MG63 (cell line): ENCODE measurements at regions not wholly inside any gene's neighbourhood (a gene's known extent, or its start where the extent isn't known, plus 50 kb on each side); places are given as distances from the start of the nearest gene placed in this dataset.

Experiments
- DNase-seq: peaks from one replicate; pipeline ENCODE4 v3.0.0-alpha.2; 2020
- H3K27me3 ChIP-seq: fragments of 250-450 bp; sonication (Bioruptor Pico); 2 replicates; pipeline ENCODE4 v1.5.1; 2020; ENCODE audit warnings: mild to moderate bottlenecking, moderate library complexity
- H3K36me3 ChIP-seq: fragments of 250-450 bp; sonication (Bioruptor Pico); 2 replicates; pipeline ENCODE4 v1.5.1; 2020; ENCODE audit warnings: mild to moderate bottlenecking, moderate library complexity
- H3K4me3 ChIP-seq: fragments of 250-450 bp; sonication (Bioruptor Pico); 2 replicates; pipeline ENCODE4 v1.5.1; 2020; ENCODE audit warnings: mild to moderate bottlenecking, moderate library complexity
- H3K9me3 ChIP-seq: fragments of 250-450 bp; sonication (Bioruptor Pico); 2 replicates; pipeline ENCODE4 v1.5.1; 2020; ENCODE audit warnings: mild to moderate bottlenecking, moderate library complexity

DNA sequence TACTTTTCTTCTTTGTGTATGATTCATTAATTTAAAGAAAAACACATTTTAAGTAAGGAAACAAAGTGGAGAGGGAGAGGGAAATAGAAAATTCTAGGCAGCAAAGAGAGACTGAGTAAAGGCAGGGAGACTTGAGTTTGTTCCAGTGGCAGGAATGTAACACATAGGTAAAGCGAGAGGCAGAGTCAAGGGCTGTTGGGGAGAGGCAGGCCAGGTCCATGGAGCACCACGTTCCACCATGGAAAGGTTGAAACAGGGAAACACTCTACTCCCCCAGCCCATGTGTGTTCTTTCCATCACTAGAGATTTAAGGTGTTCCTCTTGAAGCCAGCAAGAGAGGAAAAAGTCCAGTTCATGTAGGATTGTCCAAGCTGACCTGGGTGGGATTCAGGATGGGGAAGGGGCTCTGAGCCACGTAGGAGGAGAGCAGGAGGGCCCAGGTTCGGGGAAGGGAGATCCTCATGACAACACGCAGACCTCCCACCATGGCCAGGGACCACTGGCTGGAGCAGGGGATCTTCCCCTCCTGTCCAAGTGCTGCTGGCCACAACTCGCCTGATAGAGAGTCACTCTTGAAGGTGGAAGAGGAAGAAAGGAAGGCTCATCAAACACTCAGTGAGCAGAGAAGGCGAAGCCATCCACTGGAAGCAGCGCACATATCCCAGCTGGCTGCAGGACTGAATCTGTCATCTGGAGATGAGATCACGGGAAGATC, 666.4 kb upstream of the MKI67 start:
- Histone ChIP-seq H3K9me3 (no peaks in the 10 kb centered on the region), H3K4me3 (no peak overlapping the region), H3K36me3 (no peaks in the 10 kb centered on the region), H3K27me3 (no peaks in the 10 kb centered on the region)
- DNase-seq = no peak

DNA sequence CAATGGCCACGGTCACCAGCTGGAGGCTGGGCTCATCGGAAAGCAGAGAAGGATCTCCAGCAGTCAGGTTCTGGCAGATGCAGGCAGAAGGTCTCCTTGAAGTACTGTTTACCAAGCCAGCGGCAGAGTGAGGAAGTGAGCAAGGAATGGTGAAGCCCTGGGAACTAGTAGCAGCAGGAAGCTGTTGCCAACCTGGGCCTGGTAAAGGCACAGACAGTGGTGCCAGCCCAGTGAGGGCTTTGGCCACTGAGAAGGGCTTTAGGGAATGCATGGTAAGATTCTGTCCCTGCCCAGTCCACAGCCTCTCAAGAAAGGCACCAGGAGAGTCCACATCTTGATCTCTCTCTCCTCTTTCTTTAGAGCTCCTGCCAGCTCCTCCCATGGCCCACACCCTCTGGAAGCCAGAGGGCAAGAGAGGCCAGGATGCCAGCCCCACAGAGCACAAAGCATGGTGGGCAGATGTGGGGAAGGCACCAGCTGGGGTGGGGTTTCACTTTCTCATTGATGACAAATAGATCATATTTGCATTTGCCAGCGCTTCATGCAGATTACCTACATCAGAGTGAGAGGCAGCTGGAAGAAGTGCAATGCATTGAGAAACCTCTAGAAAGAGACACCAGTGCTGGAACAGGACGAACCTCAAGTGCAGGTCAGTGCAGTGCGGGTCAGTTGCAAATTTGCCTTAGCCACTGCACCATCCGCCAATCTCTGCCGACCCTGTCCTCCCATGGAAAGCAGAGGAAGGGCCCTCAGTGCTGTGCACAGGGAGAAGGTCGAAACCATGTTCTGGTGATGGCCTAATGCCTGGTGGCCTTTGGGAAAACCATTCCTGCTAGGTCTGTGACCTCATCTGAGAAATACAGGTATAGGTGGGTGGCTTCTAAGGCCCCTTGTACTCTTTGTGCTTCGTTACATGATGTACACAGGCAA, 667.8 kb upstream of the MKI67 start:
- Histone ChIP-seq H3K4me3 (no peak overlapping the region), H3K9me3 (no peaks in the 10 kb centered on the region), H3K36me3 (no peaks in the 10 kb centered on the region), H3K27me3 (no peaks in the 10 kb centered on the region)
- no peak for DNase-seq

DNA sequence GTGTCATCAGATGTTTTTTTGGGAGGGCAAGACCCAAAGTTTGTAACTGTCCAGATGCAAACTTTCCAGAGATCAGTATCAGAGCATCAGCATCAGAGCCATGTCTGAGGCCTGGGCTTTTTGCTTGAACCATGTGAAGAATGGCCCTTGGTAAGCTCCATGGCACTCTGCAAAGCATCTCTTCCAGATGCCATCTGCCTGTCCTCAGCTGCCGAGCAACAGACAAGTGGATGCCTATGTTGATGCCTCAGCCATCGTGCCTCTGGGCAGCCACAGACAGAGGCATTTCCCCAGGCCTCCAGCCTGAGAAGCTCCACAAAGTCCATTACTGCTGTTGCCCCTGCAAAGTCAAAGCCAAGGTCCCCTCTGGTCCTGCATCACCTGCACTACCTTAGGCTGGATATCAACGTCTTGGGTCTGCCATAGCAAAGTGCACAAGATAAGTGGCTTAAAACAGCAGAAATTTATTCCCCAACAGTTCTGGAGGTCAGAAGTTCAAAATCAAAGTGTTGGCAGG, 670.2 kb upstream of the MKI67 start:
- Histone ChIP-seq H3K36me3 (no peaks in the 10 kb centered on the region), H3K27me3 (no peaks in the 10 kb centered on the region), H3K9me3 (no peaks in the 10 kb centered on the region), H3K4me3 (no peak overlapping the region)
- no peak for DNase-seq

DNA sequence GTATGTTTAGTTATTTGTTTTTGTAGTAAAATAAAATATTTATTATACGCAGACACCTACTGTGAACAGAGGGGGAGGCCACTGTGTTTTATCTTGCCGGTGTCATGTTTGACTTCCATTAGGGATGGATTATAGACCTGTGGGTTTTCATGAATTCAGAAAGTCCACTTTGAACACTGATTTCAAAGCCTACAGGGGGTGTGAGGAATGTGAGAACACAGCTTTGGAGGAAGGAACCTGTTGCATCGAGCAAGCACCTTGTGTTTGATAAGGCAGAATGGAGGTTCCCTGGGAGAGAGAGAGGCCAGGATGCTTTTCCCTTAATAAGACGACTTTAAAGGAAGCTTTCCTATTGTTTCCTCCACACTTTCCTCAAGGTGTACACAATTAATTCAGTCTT, 665.0 kb upstream of the MGMT start:
- Histone ChIP-seq H3K36me3 (no peaks in the 10 kb centered on the region), H3K9me3 (no peaks in the 10 kb centered on the region), H3K27me3 (no peaks in the 10 kb centered on the region), H3K4me3 (no peak overlapping the region)
- DNase-seq = no peak

DNA sequence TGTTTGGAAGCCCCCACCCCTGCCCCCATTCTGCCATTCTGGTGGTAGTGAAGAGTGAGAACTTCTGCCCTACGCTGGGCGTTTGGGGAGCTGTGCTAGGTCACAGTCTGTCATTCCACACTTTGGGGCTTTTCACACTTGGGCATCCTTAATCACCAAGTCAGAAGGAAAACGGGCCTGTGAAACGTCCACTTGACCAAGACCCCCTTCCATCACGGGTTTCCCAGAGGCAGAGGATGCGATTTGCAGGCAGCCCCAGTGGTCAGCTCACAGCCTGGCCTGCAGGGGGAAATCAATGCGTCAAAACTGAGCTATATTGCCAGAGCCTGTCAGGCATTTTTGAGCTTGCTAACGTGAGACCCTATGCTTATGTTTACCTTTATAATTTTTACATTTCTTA, 663.3 kb upstream of the MGMT start:
- Histone ChIP-seq H3K9me3 (no peaks in the 10 kb centered on the region), H3K36me3 (no peaks in the 10 kb centered on the region), H3K27me3 (no peaks in the 10 kb centered on the region), H3K4me3 (no peak overlapping the region)
- DNase-seq = no peak

DNA sequence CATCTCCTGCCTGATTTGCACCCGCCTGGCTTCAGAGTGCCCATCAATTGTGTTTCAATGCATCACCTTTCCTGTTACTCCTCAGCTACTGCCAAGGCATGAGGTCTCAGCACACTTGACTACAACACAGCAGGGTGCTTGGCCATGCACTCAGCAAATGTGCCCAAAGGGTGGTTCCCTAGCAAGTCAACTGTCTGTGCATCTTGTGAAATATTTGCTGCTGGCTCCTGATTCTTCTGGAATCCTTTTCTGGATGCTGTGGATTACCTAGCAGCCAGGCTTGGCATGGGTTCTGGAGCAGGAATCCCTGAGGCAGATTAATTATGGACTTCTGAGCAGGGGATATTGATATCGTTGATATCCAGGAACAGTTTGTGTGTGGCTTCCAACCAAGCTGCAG, 662.6 kb upstream of the MGMT start:
- H3K9me3 ChIP-seq = no peaks in the 10 kb centered on the region
- no peaks in the 10 kb centered on the region for H3K36me3 ChIP-seq
- no peaks in the 10 kb centered on the region for H3K27me3 ChIP-seq
- no peak overlapping the region for H3K4me3 ChIP-seq
- DNase-seq = peak; percentile 96

DNA sequence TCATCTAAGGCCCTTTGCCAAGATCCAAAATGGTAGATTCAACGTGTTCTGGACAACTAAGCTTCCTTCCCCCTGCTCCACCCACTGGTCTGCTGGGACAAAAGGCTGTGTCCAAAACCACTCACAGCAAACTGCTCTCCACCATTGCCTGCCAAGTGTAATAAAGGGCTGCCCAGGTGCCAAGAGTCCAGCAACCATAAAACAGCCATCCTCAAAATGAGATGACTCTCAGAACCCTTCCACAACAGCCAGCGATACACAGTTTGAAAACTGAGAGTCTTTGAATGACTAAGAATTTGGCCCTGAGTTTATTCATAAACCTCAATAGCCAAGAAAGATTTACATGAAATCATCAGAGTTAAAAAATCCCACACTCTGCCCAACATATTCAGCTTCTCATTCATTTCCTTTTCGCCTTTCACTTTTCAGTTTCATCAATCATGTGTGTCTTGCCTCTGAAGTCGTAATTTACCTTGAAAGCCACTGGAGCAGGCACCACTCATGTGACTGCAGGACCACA, 658.1 kb upstream of the MGMT start:
- H3K4me3 ChIP-seq = no peak overlapping the region
- H3K9me3 ChIP-seq = no peaks in the 10 kb centered on the region
- peak; percentile 96 for DNase-seq
- no peaks in the 10 kb centered on the region for H3K27me3 ChIP-seq
- no peaks in the 10 kb centered on the region for H3K36me3 ChIP-seq

DNA sequence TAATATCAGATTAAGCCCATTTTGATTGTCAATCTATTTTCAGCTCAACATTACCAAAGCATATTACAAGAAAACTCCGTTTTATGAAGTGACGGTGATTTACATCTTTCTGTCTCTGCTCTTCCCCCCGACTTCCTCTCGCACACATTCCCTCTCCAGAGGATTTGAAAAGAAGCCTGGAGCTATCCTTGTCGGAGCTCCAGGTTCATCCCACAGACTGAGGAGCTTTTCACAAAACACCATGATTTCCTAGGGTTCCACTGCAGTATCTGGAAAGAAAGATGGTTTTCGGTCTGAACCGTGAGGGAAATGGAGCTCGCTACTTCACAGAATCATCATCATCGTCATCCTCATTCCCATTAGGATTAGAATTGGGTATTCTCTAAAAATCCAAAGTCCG, 655.5 kb upstream of the MGMT start:
- Histone ChIP-seq H3K9me3 (no peaks in the 10 kb centered on the region), H3K36me3 (no peaks in the 10 kb centered on the region), H3K27me3 (no peaks in the 10 kb centered on the region), H3K4me3 (no peak overlapping the region)
- no peak for DNase-seq

DNA sequence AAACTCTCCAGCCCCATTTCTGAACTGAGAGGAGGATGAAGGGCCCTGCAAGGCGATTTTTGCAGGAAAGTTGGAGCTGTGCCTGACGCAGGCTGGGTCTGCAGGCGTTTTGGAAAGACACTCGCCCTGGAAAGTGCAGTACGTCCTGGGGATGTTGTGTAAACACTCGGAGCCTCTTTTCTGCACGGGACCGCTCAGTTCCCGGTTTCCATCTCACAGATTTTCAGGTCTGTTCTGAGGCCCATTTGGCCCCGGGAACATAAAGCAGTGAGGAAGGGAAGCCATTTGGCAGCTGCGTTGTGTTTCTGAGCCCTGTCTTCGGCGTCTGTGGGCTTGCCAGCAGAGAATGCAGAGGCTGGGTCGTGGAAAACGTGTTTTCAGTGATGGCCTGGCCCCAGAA, 655.0 kb upstream of the MGMT start:
- Histone ChIP-seq H3K36me3 (no peaks in the 10 kb centered on the region), H3K9me3 (no peaks in the 10 kb centered on the region), H3K4me3 (no peak overlapping the region)

DNA sequence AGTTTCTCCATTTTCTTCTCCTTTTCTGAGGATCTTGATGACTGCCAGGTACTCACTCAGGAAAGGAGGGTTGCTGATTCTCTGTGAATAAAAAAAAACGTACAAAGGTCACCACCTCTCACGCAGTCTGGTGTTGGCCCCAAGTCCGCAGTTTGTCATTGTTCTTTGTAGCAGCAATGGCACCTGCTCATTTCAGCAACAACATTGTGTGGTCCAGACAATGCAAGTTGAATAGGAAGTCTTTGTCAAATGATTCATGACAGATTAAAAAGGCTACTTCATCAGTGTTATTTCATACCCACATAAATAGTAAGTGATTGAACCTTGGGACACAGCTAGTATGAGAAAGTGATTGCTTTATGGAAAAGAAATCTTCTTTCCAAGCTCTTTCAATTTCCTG, 653.5 kb upstream of the MGMT start:
- no peaks in the 10 kb centered on the region for H3K27me3 ChIP-seq
- no peaks in the 10 kb centered on the region for H3K9me3 ChIP-seq
- DNase-seq = no peak
- no peaks in the 10 kb centered on the region for H3K36me3 ChIP-seq
- no peak overlapping the region for H3K4me3 ChIP-seq

More for the DNA sequence above, 655.0 kb upstream of the MGMT start:
- H3K27me3 ChIP-seq = no peaks in the 10 kb centered on the region
- DNase-seq = no peak

DNA sequence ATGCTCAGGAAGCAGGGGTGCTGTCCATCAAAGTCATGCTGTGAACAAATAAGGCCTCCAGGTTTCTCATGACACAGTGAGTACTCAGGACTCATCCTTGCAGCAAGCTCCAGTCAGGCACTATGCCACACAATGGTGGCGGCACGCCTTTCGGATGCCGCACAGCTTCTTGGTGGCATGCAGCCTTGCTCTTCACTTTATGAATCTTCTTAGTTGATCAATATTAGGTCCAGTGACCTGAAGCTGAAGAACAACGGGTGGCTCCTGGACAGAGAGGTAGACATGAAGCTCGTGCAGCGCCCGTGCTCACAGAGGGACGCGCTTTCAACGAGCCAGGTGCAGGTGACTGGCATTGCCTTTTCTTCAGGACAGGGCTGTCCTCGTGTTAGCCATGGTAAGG, 653.0 kb upstream of the MGMT start:
- Histone ChIP-seq H3K27me3 (no peaks in the 10 kb centered on the region), H3K4me3 (no peak overlapping the region), H3K9me3 (no peaks in the 10 kb centered on the region), H3K36me3 (no peaks in the 10 kb centered on the region)
- DNase-seq = no peak

DNA sequence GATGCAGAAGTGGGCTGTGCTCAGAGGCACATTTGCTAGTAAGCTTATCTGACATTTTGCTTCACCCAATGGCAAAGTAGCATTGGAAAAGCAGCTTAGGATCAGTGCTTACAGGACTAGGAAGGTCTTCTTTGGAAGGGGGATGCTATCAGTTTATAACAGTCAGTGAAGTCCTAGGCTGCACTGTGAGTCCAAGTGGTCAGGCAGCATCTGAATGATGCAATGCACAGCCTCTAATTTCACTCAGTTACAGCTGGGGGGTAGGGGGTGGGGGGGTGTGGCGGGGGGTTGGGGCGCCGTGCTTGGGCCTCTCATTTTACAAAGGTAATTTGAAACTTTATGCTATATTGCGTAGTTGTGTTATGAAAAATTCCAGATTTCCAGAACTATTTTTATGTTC, 652.3 kb upstream of the MGMT start:
- DNase-seq = no peak
- no peaks in the 10 kb centered on the region for H3K27me3 ChIP-seq
- H3K9me3 ChIP-seq = no peaks in the 10 kb centered on the region
- no peaks in the 10 kb centered on the region for H3K36me3 ChIP-seq
- H3K4me3 ChIP-seq = no peak overlapping the region

DNA sequence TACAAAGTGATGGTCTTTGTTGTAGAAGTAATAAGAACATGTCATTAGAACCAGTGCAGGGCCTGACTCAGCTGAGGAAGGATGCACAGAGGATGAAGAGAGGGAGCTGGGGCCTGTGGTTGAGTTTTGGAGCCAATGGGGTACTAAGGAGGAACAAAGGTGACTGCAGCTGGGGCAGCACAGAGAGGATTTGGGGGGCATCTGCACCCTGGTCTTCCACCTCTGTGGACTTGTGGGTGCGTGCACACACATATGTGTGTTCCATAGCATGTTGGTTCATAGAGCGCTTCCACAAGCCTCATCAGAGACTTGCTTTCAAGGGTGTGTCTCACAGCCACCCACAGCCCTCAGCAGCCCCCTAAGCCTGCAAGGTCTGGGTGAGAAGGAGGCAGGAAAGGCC, 650.3 kb upstream of the MGMT start:
- no peaks in the 10 kb centered on the region for H3K9me3 ChIP-seq
- H3K4me3 ChIP-seq = no peak overlapping the region
- H3K27me3 ChIP-seq = no peaks in the 10 kb centered on the region
- no peaks in the 10 kb centered on the region for H3K36me3 ChIP-seq
- DNase-seq = no peak

DNA sequence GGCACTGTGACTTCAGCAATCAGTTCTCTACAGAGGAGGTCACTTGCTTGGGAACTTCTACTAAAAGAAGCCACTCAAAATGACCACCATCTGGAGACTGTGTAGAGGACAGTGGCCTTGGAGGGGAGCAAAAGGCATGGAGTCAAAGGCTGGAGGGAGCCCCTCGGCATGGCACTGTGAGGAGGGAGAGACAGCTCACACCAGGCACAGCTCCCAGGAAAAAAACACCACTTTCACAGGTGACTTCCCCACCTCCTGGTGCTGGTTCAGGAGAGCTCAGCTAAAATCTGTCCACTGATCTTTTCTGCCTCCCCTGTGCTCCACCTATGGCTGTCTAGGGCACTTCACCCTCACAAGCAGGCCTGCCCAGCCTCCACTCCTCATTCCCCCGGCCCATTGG, 649.4 kb upstream of the MGMT start:
- Histone ChIP-seq H3K9me3 (no peaks in the 10 kb centered on the region), H3K36me3 (no peaks in the 10 kb centered on the region), H3K4me3 (no peak overlapping the region), H3K27me3 (no peaks in the 10 kb centered on the region)
- no peak for DNase-seq

DNA sequence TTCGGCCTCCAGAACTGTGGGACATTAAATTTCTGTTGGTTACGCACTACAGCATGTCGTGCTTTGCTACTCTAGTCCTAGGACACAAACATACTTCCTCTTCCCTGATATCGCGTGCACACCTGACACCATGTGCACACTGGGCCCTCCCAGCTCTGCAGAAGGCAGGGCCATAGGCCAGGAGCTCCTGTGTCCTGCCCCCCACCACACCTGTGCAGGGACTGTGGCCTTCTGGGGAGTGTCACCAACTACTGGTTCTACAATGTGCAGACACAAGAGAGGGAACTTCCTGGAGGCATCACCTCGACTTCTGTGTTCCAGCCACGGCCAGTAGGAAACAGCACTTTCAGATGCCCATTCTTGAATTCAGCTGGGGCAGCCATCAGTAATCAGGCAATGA, 646.4 kb upstream of the MGMT start:
- H3K36me3 ChIP-seq = no peaks in the 10 kb centered on the region
- no peaks in the 10 kb centered on the region for H3K27me3 ChIP-seq
- H3K9me3 ChIP-seq = no peaks in the 10 kb centered on the region
- H3K4me3 ChIP-seq = no peak overlapping the region
- no peak for DNase-seq

DNA sequence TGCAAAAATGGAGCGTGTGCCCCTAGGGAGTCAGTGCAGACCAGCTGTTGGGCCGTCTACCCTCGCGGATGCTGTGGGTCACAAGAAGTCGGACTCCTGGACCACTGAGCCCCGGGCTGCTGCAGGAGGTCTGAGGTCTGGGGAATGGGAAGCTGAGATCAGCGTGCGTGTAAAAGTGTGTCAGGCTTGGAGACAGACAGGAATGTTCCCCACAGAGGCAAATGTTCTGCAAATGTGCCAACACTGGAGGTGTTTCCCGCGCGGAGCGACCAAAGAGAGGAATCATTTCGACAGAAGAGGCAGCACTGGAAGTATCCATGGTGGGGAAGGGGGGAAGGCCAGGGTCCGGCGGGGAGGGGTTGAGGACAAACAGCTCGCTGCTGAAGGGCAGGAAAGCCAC, 643.8 kb upstream of the MGMT start:
- no peak overlapping the region for H3K4me3 ChIP-seq
- H3K27me3 ChIP-seq = 0 out of 2 replicates have a peak, but pooled peaks cover 3% of the 10 kb centered on the region
- H3K9me3 ChIP-seq = no peaks in the 10 kb centered on the region
- no peak for DNase-seq
- no peaks in the 10 kb centered on the region for H3K36me3 ChIP-seq

DNA sequence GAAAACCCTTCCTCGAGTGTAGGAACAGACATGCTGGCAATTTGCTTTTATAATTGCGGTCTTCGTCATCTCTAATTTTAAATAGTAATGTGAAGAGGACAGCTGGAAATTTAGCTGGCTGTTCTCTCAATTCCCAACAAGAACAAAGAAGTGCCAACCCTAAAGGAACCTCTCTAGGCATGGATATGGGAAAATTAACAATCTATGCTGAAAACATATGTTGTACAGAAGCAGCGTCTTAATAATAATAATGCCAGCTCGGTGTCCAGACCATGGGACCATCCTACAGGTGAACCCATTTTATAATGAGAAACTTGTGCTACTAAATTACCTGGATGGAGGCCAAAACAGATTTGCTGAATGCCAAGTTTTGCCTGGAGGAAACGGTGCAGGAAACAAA, 641.4 kb upstream of the MGMT start:
- Histone ChIP-seq H3K9me3 (no peaks in the 10 kb centered on the region), H3K36me3 (no peaks in the 10 kb centered on the region), H3K27me3 (0 out of 2 replicates have a peak, but pooled peaks cover 5% of the 10 kb centered on the region), H3K4me3 (no peak overlapping the region)
- DNase-seq = no peak
